Endothelial cell of umbilical vein (primary cell): ENCODE measurements at regions not wholly inside any gene's neighbourhood (a gene's known extent, or its start where the extent isn't known, plus 50 kb on each side); places are given as distances from the start of the nearest gene placed in this dataset.

Experiments used
- CTCF ChIP-seq, 2 donors: IDR thresholded peaks; 1 replicate in 1 of 2; 2 replicates in 1 of 2; pipeline ENCODE4 v1.5.1; 2011; ENCODE audit warnings: low read length in 2 of 2, mild to moderate bottlenecking in 2 of 2, moderate library complexity in 2 of 2, control low read depth in 1 of 2, inconsistent platforms in 1 of 2, low read depth in 1 of 2; ENCODE audit not compliant: insufficient read depth in 1 of 2; ENCODE audit errors: extremely low read depth in 1 of 2
- EZH2 ChIP-seq: IDR thresholded peaks from 2 replicates; pipeline ENCODE4 v1.6.1; 2012; ENCODE audit warnings: borderline replicate concordance, low read depth, mild to moderate bottlenecking, moderate library complexity, low read length, inconsistent platforms; ENCODE audit not compliant: severe bottlenecking
- POLR2A ChIP-seq: IDR thresholded peaks from 2 replicates; pipeline ENCODE4 v1.6.1; 2012; ENCODE audit warnings: low read depth, mild to moderate bottlenecking, control low read depth, low read length
- POLR2AphosphoS5 ChIP-seq: IDR thresholded peaks from 2 replicates; pipeline ENCODE4 v1.6.1; 2012; ENCODE audit warnings: low read depth, mild to moderate bottlenecking, control low read depth, low read length, moderate library complexity; ENCODE audit not compliant: insufficient read depth

- TF ChIP-seq POLR2AphosphoS5, result no peak
- TF ChIP-seq CTCF (IDR thresholded peaks at IDR 0.05; ENCODE audit: extremely low read depth in 1 of 2, insufficient read depth in 1 of 2, low read depth in 1 of 2, low read length in 2 of 2), result no peak
- TF ChIP-seq POLR2A, result no peak
- TF ChIP-seq EZH2, result no peak
Measured at GRCh38 chr2:52404046-52404445, 1363.6 kb upstream of the CHAC2 start.
